ENCODE measurements at regions not wholly inside any gene's neighbourhood (a gene's known extent, or its start where the extent isn't known, plus 50 kb on each side); places are given as distances from the start of the nearest gene placed in this dataset.

GRCh38 chr4:38422850-38423249 is 241.1 kb upstream of the KLF3 start:
- in situ Hi-C loops (cut with HindIII; ENCODE audit: low pct_ligation_motif_present, low pct_unique_long_range_greater_than_20kb, low sequenced_read_pairs), result no loop called here
- DNase-seq, result no peak

GRCh38 chr4:38424151-38424871 is 239.7 kb upstream of the KLF3 start:
- in situ Hi-C loops (cut with HindIII; ENCODE audit: low pct_ligation_motif_present, low pct_unique_long_range_greater_than_20kb, low sequenced_read_pairs), result no loop called here
- DNase-seq, result no peak

GRCh38 chr4:38426532-38426931 is 237.5 kb upstream of the KLF3 start:
- in situ Hi-C loops (cut with HindIII; ENCODE audit: low pct_ligation_motif_present, low pct_unique_long_range_greater_than_20kb, low sequenced_read_pairs), result no loop called here
- DNase-seq, result no peak

- in situ Hi-C loops (cut with HindIII; ENCODE audit: low pct_ligation_motif_present, low pct_unique_long_range_greater_than_20kb, low sequenced_read_pairs), result no loop called here
- no peak for DNase-seq
Measured at GRCh38 chr4:38430841-38431240, 233.2 kb upstream of the KLF3 start.

GRCh38 chr4:38442073-38442788 is 221.8 kb upstream of the KLF3 start:
- no peak for DNase-seq
- in situ Hi-C loops (cut with HindIII; ENCODE audit: low pct_ligation_motif_present, low pct_unique_long_range_greater_than_20kb, low sequenced_read_pairs), result no loop called here

- no peak for DNase-seq
Measured at GRCh38 chr4:38449506-38450174, 214.4 kb upstream of the KLF3 start.

GRCh38 chr4:38452009-38452408 is 212.0 kb upstream of the KLF3 start:
- in situ Hi-C loops (cut with HindIII; ENCODE audit: low pct_ligation_motif_present, low pct_unique_long_range_greater_than_20kb, low sequenced_read_pairs), result no loop called here
- DNase-seq, result no peak

More at GRCh38 chr4:38449506-38450174, 214.4 kb upstream of the KLF3 start:
- in situ Hi-C loops (cut with HindIII; ENCODE audit: low pct_ligation_motif_present, low pct_unique_long_range_greater_than_20kb, low sequenced_read_pairs), result no loop called here

- in situ Hi-C loops (cut with HindIII; ENCODE audit: low pct_ligation_motif_present, low pct_unique_long_range_greater_than_20kb, low sequenced_read_pairs), result no loop called here
- no peak for DNase-seq
Measured at GRCh38 chr4:38452542-38452941, 211.5 kb upstream of the KLF3 start.

GRCh38 chr4:38453253-38453881 is 210.6 kb upstream of the KLF3 start:
- in situ Hi-C loops (cut with HindIII; ENCODE audit: low pct_ligation_motif_present, low pct_unique_long_range_greater_than_20kb, low sequenced_read_pairs), result no loop called here
- DNase-seq, result no peak

GRCh38 chr4:38454284-38454683 is 209.7 kb upstream of the KLF3 start:
- DNase-seq, result no peak
- in situ Hi-C loops (cut with HindIII; ENCODE audit: low pct_ligation_motif_present, low pct_unique_long_range_greater_than_20kb, low sequenced_read_pairs), result no loop called here

GRCh38 chr4:38455092-38455862 is 208.7 kb upstream of the KLF3 start:
- no peak for DNase-seq
- in situ Hi-C loops (cut with HindIII; ENCODE audit: low pct_ligation_motif_present, low pct_unique_long_range_greater_than_20kb, low sequenced_read_pairs), result no loop called here

GRCh38 chr4:38456096-38456495 is 207.9 kb upstream of the KLF3 start:
- no peak for DNase-seq
- in situ Hi-C loops (cut with HindIII; ENCODE audit: low pct_ligation_motif_present, low pct_unique_long_range_greater_than_20kb, low sequenced_read_pairs), result no loop called here

- no peak for DNase-seq
- in situ Hi-C loops (cut with HindIII; ENCODE audit: low pct_ligation_motif_present, low pct_unique_long_range_greater_than_20kb, low sequenced_read_pairs), result no loop called here
Measured at GRCh38 chr4:38461342-38461741, 202.7 kb upstream of the KLF3 start.

- in situ Hi-C loops (cut with HindIII; ENCODE audit: low pct_ligation_motif_present, low pct_unique_long_range_greater_than_20kb, low sequenced_read_pairs), result no loop called here
- no peak for DNase-seq
Measured at GRCh38 chr4:38462367-38463055, 201.5 kb upstream of the KLF3 start.

GRCh38 chr4:38463268-38463958 is 200.6 kb upstream of the KLF3 start:
- in situ Hi-C loops (cut with HindIII; ENCODE audit: low pct_ligation_motif_present, low pct_unique_long_range_greater_than_20kb, low sequenced_read_pairs), result no loop called here

GRCh38 chr4:38464328-38464727 is 199.7 kb upstream of the KLF3 start:
- no peak for DNase-seq
- in situ Hi-C loops (cut with HindIII; ENCODE audit: low pct_ligation_motif_present, low pct_unique_long_range_greater_than_20kb, low sequenced_read_pairs), result no loop called here

More at GRCh38 chr4:38463268-38463958, 200.6 kb upstream of the KLF3 start:
- no peak for DNase-seq

- in situ Hi-C loops (cut with HindIII; ENCODE audit: low pct_ligation_motif_present, low pct_unique_long_range_greater_than_20kb, low sequenced_read_pairs), result no loop called here
- DNase-seq, result no peak
Measured at GRCh38 chr4:38466401-38466800, 197.6 kb upstream of the KLF3 start.
